Amygdala (tissue), 56 donors: ENCODE measurements at regions not wholly inside any gene's neighbourhood (a gene's known extent, or its start where the extent isn't known, plus 50 kb on each side); places are given as distances from the start of the nearest gene placed in this dataset.

Experiments used
- DNase-seq, 56 donors: peaks; one replicate each; lab custom pipeline; 2025; lab: John Stamatoyannopoulos, UW

GRCh38 chr2:5412001-5412400 is 280.2 kb upstream of the SOX11 start:
- DNase-seq: no peak

GRCh38 chr2:5433855-5434254 is 258.3 kb upstream of the SOX11 start:
- DNase-seq: no peak

- no peak for DNase-seq
Measured at GRCh38 chr2:5437375-5437774, 254.8 kb upstream of the SOX11 start.

GRCh38 chr2:5440174-5440573 is 252.0 kb upstream of the SOX11 start:
- DNase-seq: no peak

GRCh38 chr2:5442736-5443135 is 249.4 kb upstream of the SOX11 start:
- DNase-seq: no peak

GRCh38 chr2:5444168-5444567 is 248.0 kb upstream of the SOX11 start:
- no peak for DNase-seq

- no peak for DNase-seq
Measured at GRCh38 chr2:5444854-5445253, 247.3 kb upstream of the SOX11 start.

GRCh38 chr2:5449867-5450266 is 242.3 kb upstream of the SOX11 start:
- DNase-seq: no peak

GRCh38 chr2:5453220-5454050 is 238.7 kb upstream of the SOX11 start:
- no peak for DNase-seq

GRCh38 chr2:5454051-5454390 is 238.2 kb upstream of the SOX11 start:
- DNase-seq: no peak

GRCh38 chr2:5459041-5459440 is 233.1 kb upstream of the SOX11 start:
- DNase-seq: no peak

GRCh38 chr2:5464657-5465056 is 227.5 kb upstream of the SOX11 start:
- no peak for DNase-seq

- no peak for DNase-seq
Measured at GRCh38 chr2:5465859-5466258, 226.3 kb upstream of the SOX11 start.

- DNase-seq: no peak
Measured at GRCh38 chr2:5467178-5467905, 224.8 kb upstream of the SOX11 start.

- no peak for DNase-seq
Measured at GRCh38 chr2:5472673-5473072, 219.5 kb upstream of the SOX11 start.

GRCh38 chr2:5473635-5474034 is 218.5 kb upstream of the SOX11 start:
- DNase-seq: peak in 1 of 56 donors; percentile 1

- DNase-seq: peak in 2 of 56 donors; percentile 6 to 16
Measured at GRCh38 chr2:5474716-5475115, 217.5 kb upstream of the SOX11 start.

GRCh38 chr2:5479265-5479928 is 212.8 kb upstream of the SOX11 start:
- DNase-seq: peak in 1 of 56 donors; percentile 10

GRCh38 chr2:5482929-5483331 is 209.3 kb upstream of the SOX11 start:
- no peak for DNase-seq

- no peak for DNase-seq
Measured at GRCh38 chr2:5484868-5485267, 207.3 kb upstream of the SOX11 start.

- DNase-seq: no peak
Measured at GRCh38 chr2:5491523-5491922, 200.7 kb upstream of the SOX11 start.

- DNase-seq: no peak
Measured at GRCh38 chr2:5493256-5493655, 198.9 kb upstream of the SOX11 start.
